ENCODE measurements at regions not wholly inside any gene's neighbourhood (a gene's known extent, or its start where the extent isn't known, plus 50 kb on each side); places are given as distances from the start of the nearest gene placed in this dataset.

- Histone ChIP-seq H3K27ac (ENCODE audit: insufficient read length, low read depth, low read length) (no peak overlapping the region), H3T11ph (ENCODE audit: low read length) (no peak overlapping the region), H3K9ac (ENCODE audit: extremely low read depth, insufficient read length, low read length) (no peak overlapping the region), H2AFZ (ENCODE audit: low read length) (no peak overlapping the region), H4K8ac (replicated peaks; ENCODE audit: insufficient read length, low read depth, low read length) (no peak overlapping the region), H2AK5ac (ENCODE audit: insufficient read length, low read length) (no peak overlapping the region), H2BK15ac (ENCODE audit: low read depth, low read length) (no peak overlapping the region), H3K14ac (ENCODE audit: insufficient read depth, low read length) (no peak overlapping the region), H3K23me2 (ENCODE audit: insufficient read length, low read depth, low read length, poor library complexity, severe bottlenecking) (no peaks in the 10 kb centered on the region), H4K5ac (ENCODE audit: insufficient read length, low read depth, low read length) (no peak overlapping the region), H4K91ac (ENCODE audit: insufficient read length, low read depth, low read length) (no peak overlapping the region), H2BK20ac (ENCODE audit: low read depth, low read length, poor library complexity, severe bottlenecking) (no peak overlapping the region), H3K79me2 (ENCODE audit: insufficient read depth, low read length) (no peaks in the 10 kb centered on the region), H2BK5ac (ENCODE audit: insufficient read length, low read length) (no peak overlapping the region), H3K79me1 (ENCODE audit: insufficient read depth, low read depth, low read length, poor library complexity, severe bottlenecking) (no peaks in the 10 kb centered on the region), H3K4me2 (ENCODE audit: insufficient read depth, insufficient read length, low read length) (no peak overlapping the region), H3K27me3 (ENCODE audit: insufficient read depth, low read length) (no peaks in the 10 kb centered on the region), H3K4ac (ENCODE audit: low read depth, low read length) (no peak overlapping the region), H3K4me1 (ENCODE audit: insufficient read depth, low read length) (no peaks in the 10 kb centered on the region), H2BK120ac (ENCODE audit: low read depth, low read length, poor library complexity, severe bottlenecking) (no peak overlapping the region), H3K23ac (ENCODE audit: insufficient read length, low read depth, low read length) (no peak overlapping the region), H2BK12ac (ENCODE audit: insufficient read length, low read depth, low read length) (no peak overlapping the region), H3K56ac (ENCODE audit: insufficient read length, low read depth, low read length) (no peak overlapping the region), H3K9me3 (ENCODE audit: control insufficient read depth, low read depth, low read length) (no peaks in the 10 kb centered on the region), H4K20me1 (ENCODE audit: control insufficient read depth, insufficient read depth, insufficient read length) (no peaks in the 10 kb centered on the region), H3K18ac (ENCODE audit: insufficient read length, low read depth, low read length) (no peak overlapping the region)
- Mint-ChIP-seq H3K4me1 (peaks cover 2 to 7% of the 10 kb centered on the region in 2 experiments), H3K4me3 (no peak overlapping the region), H3K27ac (no peak overlapping the region), H3K9me3 (peaks cover 11 to 27% of the 10 kb centered on the region in 2 experiments), H3K36me3 (ENCODE audit: insufficient read depth in 1 of 3, low read depth in 3 of 3) (peaks cover 9 to 17% (median 11%) of the 10 kb centered on the region in 3 experiments; a peak in 5 of 7 replicates), H3K27me3 (ENCODE audit: low read depth) (no peaks in the 10 kb centered on the region)
- TF ChIP-seq CTCF (conservative IDR thresholded peaks at IDR 0.05): no peak
- no peak for DNase-seq
- WGBS (ENCODE audit: extremely low coverage, insufficient read length, low lambda C conversion rate): 100% methylated on average over 1 of the region's 4 CpGs
These were observed 268.2 kb downstream of the SH3GL2 start for GRCh38 chr9:17846948-17847655.
